ENCODE measurements at regions not wholly inside any gene's neighbourhood (a gene's known extent, or its start where the extent isn't known, plus 50 kb on each side); places are given as distances from the start of the nearest gene placed in this dataset.

GRCh38 chr5:119808024-119808423 lies 178.7 kb downstream of the FAM170A start:
- Histone ChIP-seq H3K18ac (ENCODE audit: low read length) (no peak overlapping the region), H3K4me3 (ENCODE audit: low read length in 2 of 2) (no peak overlapping the region), H3K9ac (ENCODE audit: low read depth, low read length, poor library complexity) (no peak overlapping the region), H2BK5ac (ENCODE audit: low read length) (no peak overlapping the region), H2AK5ac (ENCODE audit: low read depth, low read length) (no peak overlapping the region), H2BK12ac (ENCODE audit: low read length) (no peak overlapping the region), H3K27ac (replicated peaks; ENCODE audit: low read length) (no peak overlapping the region), H4K8ac (ENCODE audit: low read depth, low read length) (no peak overlapping the region), H2BK15ac (ENCODE audit: low read length) (no peak overlapping the region), H3K4me1 (ENCODE audit: control insufficient read depth in 2 of 2, insufficient read depth in 1 of 2, low read depth in 1 of 2, low read length in 2 of 2) (peaks cover 0 to 9% of the 10 kb centered on the region in 2 donors), H3K4me2 (ENCODE audit: insufficient read depth, low read length, poor library complexity, severe bottlenecking) (no peak overlapping the region), H3K23ac (ENCODE audit: low read depth, low read length, poor library complexity) (no peak overlapping the region), H3K14ac (ENCODE audit: low read length) (no peak overlapping the region), H3K9me3 (replicated peaks in 1 of 2; ENCODE audit: control insufficient read depth in 2 of 2, insufficient read depth in 1 of 2, low read depth in 1 of 2, low read length in 2 of 2) (peaks cover 0 to 21% of the 10 kb centered on the region in 2 donors), H3K79me1 (ENCODE audit: low read depth, low read length) (no peaks in the 10 kb centered on the region), H2AFZ (ENCODE audit: low read length) (no peak overlapping the region), H3K4ac (ENCODE audit: low read length) (no peak overlapping the region), H2BK120ac (ENCODE audit: low read depth, low read length) (no peak overlapping the region), H4K91ac (ENCODE audit: low read depth, low read length, poor library complexity) (no peak overlapping the region), H3K27me3 (ENCODE audit: control insufficient read depth in 3 of 3, insufficient read depth in 3 of 3, low read depth in 1 of 3, low read length in 3 of 3) (no peaks in the 10 kb centered on the region), H3K36me3 (replicated peaks in 1 of 2; ENCODE audit: control insufficient read depth in 2 of 2, insufficient read depth in 2 of 2, low read length in 2 of 2) (no peaks in the 10 kb centered on the region)
- WGBS, 2 donors (ENCODE audit: extremely low coverage in 2 of 2, insufficient read length in 2 of 2, insufficient replicate concordance in 1 of 2) = no CpG with 5 or more reads among the region's 2 CpGs
- DNase-seq (ENCODE audit: low spot score) = no peak

- Histone ChIP-seq H3K9me3 (replicated peaks in 1 of 2; ENCODE audit: control insufficient read depth in 2 of 2, insufficient read depth in 1 of 2, low read depth in 1 of 2, low read length in 2 of 2) (peaks cover 0 to 21% of the 10 kb centered on the region in 2 donors), H3K27ac (replicated peaks; ENCODE audit: low read length) (no peak overlapping the region), H3K4me1 (ENCODE audit: control insufficient read depth in 2 of 2, insufficient read depth in 1 of 2, low read depth in 1 of 2, low read length in 2 of 2) (peaks cover 0 to 9% of the 10 kb centered on the region in 2 donors), H4K91ac (ENCODE audit: low read depth, low read length, poor library complexity) (no peak overlapping the region), H3K18ac (ENCODE audit: low read length) (no peak overlapping the region), H3K9ac (ENCODE audit: low read depth, low read length, poor library complexity) (no peak overlapping the region), H2AK5ac (ENCODE audit: low read depth, low read length) (no peak overlapping the region), H3K4me3 (ENCODE audit: low read length in 2 of 2) (no peak overlapping the region), H4K8ac (ENCODE audit: low read depth, low read length) (no peak overlapping the region), H3K14ac (ENCODE audit: low read length) (no peak overlapping the region), H2BK12ac (ENCODE audit: low read length) (no peak overlapping the region), H3K4ac (ENCODE audit: low read length) (no peak overlapping the region), H3K79me1 (ENCODE audit: low read depth, low read length) (no peaks in the 10 kb centered on the region), H3K36me3 (replicated peaks in 1 of 2; ENCODE audit: control insufficient read depth in 2 of 2, insufficient read depth in 2 of 2, low read length in 2 of 2) (no peaks in the 10 kb centered on the region), H3K4me2 (ENCODE audit: insufficient read depth, low read length, poor library complexity, severe bottlenecking) (no peak overlapping the region), H3K23ac (ENCODE audit: low read depth, low read length, poor library complexity) (no peak overlapping the region), H2BK5ac (ENCODE audit: low read length) (no peak overlapping the region), H2BK15ac (ENCODE audit: low read length) (no peak overlapping the region), H3K27me3 (ENCODE audit: control insufficient read depth in 3 of 3, insufficient read depth in 3 of 3, low read depth in 1 of 3, low read length in 3 of 3) (no peaks in the 10 kb centered on the region), H2BK120ac (ENCODE audit: low read depth, low read length) (no peak overlapping the region), H2AFZ (ENCODE audit: low read length) (no peak overlapping the region)
- no peak for DNase-seq (ENCODE audit: low spot score)
- WGBS, 2 donors (ENCODE audit: extremely low coverage in 2 of 2, insufficient read length in 2 of 2, insufficient replicate concordance in 1 of 2) = no CpG with 5 or more reads among the region's 2 CpGs
Measured at GRCh38 chr5:119808474-119808873, 179.1 kb downstream of the FAM170A start.

- H4K91ac ChIP-seq (ENCODE audit: low read depth, low read length, poor library complexity) = no peak overlapping the region
- no peak for DNase-seq (ENCODE audit: low spot score)
- no peak overlapping the region for H3K18ac ChIP-seq (ENCODE audit: low read length)
- peaks cover 0 to 21% of the 10 kb centered on the region in 2 donors for H3K9me3 ChIP-seq (replicated peaks in 1 of 2; ENCODE audit: control insufficient read depth in 2 of 2, insufficient read depth in 1 of 2, low read depth in 1 of 2, low read length in 2 of 2)
- no peak overlapping the region for H3K27ac ChIP-seq (replicated peaks; ENCODE audit: low read length)
- no peak overlapping the region for H2BK120ac ChIP-seq (ENCODE audit: low read depth, low read length)
- H3K79me1 ChIP-seq (ENCODE audit: low read depth, low read length) = no peaks in the 10 kb centered on the region
- H3K23ac ChIP-seq (ENCODE audit: low read depth, low read length, poor library complexity) = no peak overlapping the region
- peaks cover 0 to 11% of the 10 kb centered on the region in 2 donors for H3K4me1 ChIP-seq (ENCODE audit: control insufficient read depth in 2 of 2, insufficient read depth in 1 of 2, low read depth in 1 of 2, low read length in 2 of 2)
- H3K27me3 ChIP-seq (ENCODE audit: control insufficient read depth in 3 of 3, insufficient read depth in 3 of 3, low read depth in 1 of 3, low read length in 3 of 3) = no peaks in the 10 kb centered on the region
- H4K8ac ChIP-seq (ENCODE audit: low read depth, low read length) = no peak overlapping the region
- H2AK5ac ChIP-seq (ENCODE audit: low read depth, low read length) = no peak overlapping the region
- H3K4me2 ChIP-seq (ENCODE audit: insufficient read depth, low read length, poor library complexity, severe bottlenecking) = no peak overlapping the region
- no peak overlapping the region for H3K4ac ChIP-seq (ENCODE audit: low read length)
- no peak overlapping the region for H3K9ac ChIP-seq (ENCODE audit: low read depth, low read length, poor library complexity)
- H3K4me3 ChIP-seq (ENCODE audit: low read length in 2 of 2) = no peak overlapping the region
- H2BK15ac ChIP-seq (ENCODE audit: low read length) = no peak overlapping the region
- no peaks in the 10 kb centered on the region for H3K36me3 ChIP-seq (replicated peaks in 1 of 2; ENCODE audit: control insufficient read depth in 2 of 2, insufficient read depth in 2 of 2, low read length in 2 of 2)
- no peak overlapping the region for H2BK12ac ChIP-seq (ENCODE audit: low read length)
- H3K14ac ChIP-seq (ENCODE audit: low read length) = no peak overlapping the region
- H2BK5ac ChIP-seq (ENCODE audit: low read length) = no peak overlapping the region
- H2AFZ ChIP-seq (ENCODE audit: low read length) = no peak overlapping the region
Measured at GRCh38 chr5:119810217-119810616, 180.9 kb downstream of the FAM170A start.

- Histone ChIP-seq H3K27me3 (ENCODE audit: control insufficient read depth in 3 of 3, insufficient read depth in 3 of 3, low read depth in 1 of 3, low read length in 3 of 3) (no peaks in the 10 kb centered on the region), H2BK120ac (ENCODE audit: low read depth, low read length) (no peak overlapping the region), H3K36me3 (replicated peaks in 1 of 2; ENCODE audit: control insufficient read depth in 2 of 2, insufficient read depth in 2 of 2, low read length in 2 of 2) (no peaks in the 10 kb centered on the region), H3K18ac (ENCODE audit: low read length) (no peak overlapping the region), H3K9ac (ENCODE audit: low read depth, low read length, poor library complexity) (no peak overlapping the region), H2BK12ac (ENCODE audit: low read length) (no peak overlapping the region), H4K91ac (ENCODE audit: low read depth, low read length, poor library complexity) (no peak overlapping the region), H3K9me3 (replicated peaks in 1 of 2; ENCODE audit: control insufficient read depth in 2 of 2, insufficient read depth in 1 of 2, low read depth in 1 of 2, low read length in 2 of 2) (peaks cover 0 to 21% of the 10 kb centered on the region in 2 donors), H3K14ac (ENCODE audit: low read length) (no peak overlapping the region), H3K4me1 (ENCODE audit: control insufficient read depth in 2 of 2, insufficient read depth in 1 of 2, low read depth in 1 of 2, low read length in 2 of 2) (peaks cover 0 to 11% of the 10 kb centered on the region in 2 donors), H3K27ac (replicated peaks; ENCODE audit: low read length) (no peak overlapping the region), H3K4ac (ENCODE audit: low read length) (no peak overlapping the region), H2AK5ac (ENCODE audit: low read depth, low read length) (no peak overlapping the region), H4K8ac (ENCODE audit: low read depth, low read length) (no peak overlapping the region), H3K4me3 (ENCODE audit: low read length in 2 of 2) (no peak overlapping the region), H3K4me2 (ENCODE audit: insufficient read depth, low read length, poor library complexity, severe bottlenecking) (no peak overlapping the region), H2AFZ (ENCODE audit: low read length) (no peak overlapping the region), H3K23ac (ENCODE audit: low read depth, low read length, poor library complexity) (no peak overlapping the region), H3K79me1 (ENCODE audit: low read depth, low read length) (no peaks in the 10 kb centered on the region), H2BK5ac (ENCODE audit: low read length) (no peak overlapping the region), H2BK15ac (ENCODE audit: low read length) (no peak overlapping the region)
- no CpG with 5 or more reads among the region's 5 CpGs for WGBS, 2 donors (ENCODE audit: extremely low coverage in 2 of 2, insufficient read length in 2 of 2, insufficient replicate concordance in 1 of 2)
- no peak for DNase-seq (ENCODE audit: low spot score)
Measured at GRCh38 chr5:119811458-119811857, 182.1 kb downstream of the FAM170A start.

All from neuronal stem cell (in vitro differentiated cells).